OCI-M2 (cell line): ENCODE measurements at regions not wholly inside any gene's neighbourhood (a gene's known extent, or its start where the extent isn't known, plus 50 kb on each side); places are given as distances from the start of the nearest gene placed in this dataset.

Source experiments
- DNase-seq: peaks from one replicate; lab custom pipeline; 2025; ENCODE audit not compliant: unreplicated experiment; lab: John Stamatoyannopoulos, UW

- DNase-seq, result no peak
Measured at GRCh38 chr17:79539944-79540705, 70.7 kb downstream of the RBFOX3 start.

- no peak for DNase-seq
Measured at GRCh38 chr17:79538291-79538690, 72.6 kb downstream of the RBFOX3 start.

GRCh38 chr17:79537686-79538085 is 73.2 kb downstream of the RBFOX3 start:
- DNase-seq, result no peak

GRCh38 chr17:79537061-79537460 is 73.8 kb downstream of the RBFOX3 start:
- DNase-seq, result no peak

- DNase-seq, result no peak
Measured at GRCh38 chr17:79536212-79536840, 74.5 kb downstream of the RBFOX3 start.

- no peak for DNase-seq
Measured at GRCh38 chr17:79535728-79536025, 75.2 kb downstream of the RBFOX3 start.

GRCh38 chr17:79534851-79535727 is 75.8 kb downstream of the RBFOX3 start:
- DNase-seq, result no peak

GRCh38 chr17:79534111-79534510 is 76.7 kb downstream of the RBFOX3 start:
- DNase-seq, result no peak

- DNase-seq, result no peak
Measured at GRCh38 chr17:79533116-79533515, 77.7 kb downstream of the RBFOX3 start.

- no peak for DNase-seq
Measured at GRCh38 chr17:79532107-79532790, 78.6 kb downstream of the RBFOX3 start.

GRCh38 chr17:79531191-79532095 is 79.4 kb downstream of the RBFOX3 start:
- DNase-seq, result no peak

- DNase-seq, result no peak
Measured at GRCh38 chr17:79530361-79531105, 80.3 kb downstream of the RBFOX3 start.

GRCh38 chr17:79529661-79530081 is 81.2 kb downstream of the RBFOX3 start:
- DNase-seq, result no peak

- no peak for DNase-seq
Measured at GRCh38 chr17:79528592-79529125, 82.2 kb downstream of the RBFOX3 start.

GRCh38 chr17:79527306-79527705 is 83.5 kb downstream of the RBFOX3 start:
- DNase-seq, result no peak

- DNase-seq, result no peak
Measured at GRCh38 chr17:79525793-79526677, 84.8 kb downstream of the RBFOX3 start.

- no peak for DNase-seq
Measured at GRCh38 chr17:79524213-79525187, 86.4 kb downstream of the RBFOX3 start.
